ENCODE measurements at regions not wholly inside any gene's neighbourhood (a gene's known extent, or its start where the extent isn't known, plus 50 kb on each side); places are given as distances from the start of the nearest gene placed in this dataset.

DNA sequence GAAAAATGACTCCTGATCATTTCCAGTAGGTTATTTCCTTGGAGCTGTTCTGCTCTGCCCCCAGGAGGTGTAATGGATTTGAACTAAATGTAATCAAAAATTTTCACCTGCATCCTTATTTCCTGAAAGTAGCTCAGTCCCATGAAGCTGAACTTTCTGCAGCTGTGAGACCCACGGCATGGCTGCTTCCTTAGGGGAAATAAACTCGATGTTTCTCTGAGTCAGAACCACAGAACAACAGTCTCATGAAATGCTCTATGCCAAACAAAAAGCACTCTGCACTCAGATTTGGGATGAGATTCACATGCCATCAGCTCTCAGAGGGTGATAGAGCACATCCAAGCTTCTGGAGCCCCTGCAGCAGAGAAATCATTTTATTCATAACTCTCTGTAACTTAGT is 224.1 kb upstream of the PLEKHG7 start:
- Histone ChIP-seq H3K79me2 (ENCODE audit: low read length) (no peaks in the 10 kb centered on the region), H3K9ac (ENCODE audit: low read length) (no peak overlapping the region), H3K27ac (ENCODE audit: low read length) (no peak overlapping the region), H3K27me3 (replicated peaks; ENCODE audit: insufficient read depth, low read length) (no peaks in the 10 kb centered on the region), H4K20me1 (ENCODE audit: insufficient read depth, low read length) (no peaks in the 10 kb centered on the region), H3K4me3 (ENCODE audit: low read length) (no peak overlapping the region), H3K4me1 (ENCODE audit: low read length) (no peaks in the 10 kb centered on the region), H3F3A (ENCODE audit: insufficient read depth, low read length) (no peaks in the 10 kb centered on the region), H3K4me2 (ENCODE audit: low read depth, low read length) (no peak overlapping the region), H3K36me3 (replicated peaks; ENCODE audit: insufficient read depth, low read length) (no peaks in the 10 kb centered on the region), H2AFZ (ENCODE audit: low read length) (no peak overlapping the region), H3K9me3 (replicated peaks; ENCODE audit: insufficient read depth, low read length) (no peaks in the 10 kb centered on the region), H3K9me2 (replicated peaks; ENCODE audit: insufficient read depth, low read length) (no peaks in the 10 kb centered on the region)
- peak; percentile 4 for DNase-seq
- no peak for TF ChIP-seq EZH2phosphoT487 (IDR thresholded peaks at IDR 0.05; ENCODE audit: low read length)
- TF ChIP-seq CTCF (IDR thresholded peaks at IDR 0.05; ENCODE audit: low read length), result no peak
- TF ChIP-seq EZH2 (optimal IDR thresholded peaks at IDR 0.05; ENCODE audit: low read depth, low read length), result no peak

DNA sequence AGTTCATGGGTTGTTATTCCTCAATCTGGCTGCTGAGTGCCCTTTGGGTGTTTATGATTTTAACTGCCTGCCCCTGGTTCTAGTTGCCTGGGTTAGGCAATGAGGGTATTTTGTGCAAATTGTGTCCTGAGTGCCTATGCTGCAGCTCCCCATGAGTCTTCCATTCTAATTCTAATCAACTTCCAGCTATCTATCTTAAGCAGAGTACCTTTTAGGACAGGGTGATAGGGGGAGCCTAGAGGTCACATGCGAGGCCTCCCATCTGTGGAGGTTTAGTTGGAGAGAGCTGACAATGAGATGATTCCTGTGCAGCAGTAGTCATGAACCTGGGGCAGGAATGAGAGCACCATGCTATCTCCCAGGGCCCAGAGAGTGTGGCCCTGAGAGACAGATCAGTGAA is 225.9 kb upstream of the PLEKHG7 start:
- Histone ChIP-seq H3F3A (ENCODE audit: insufficient read depth, low read length) (peaks cover 1% of the 10 kb centered on the region; the same call in 1 of the 2 replicates), H3K9ac (ENCODE audit: low read length) (no peak overlapping the region), H3K27me3 (replicated peaks; ENCODE audit: insufficient read depth, low read length) (no peaks in the 10 kb centered on the region), H3K4me3 (ENCODE audit: low read length) (no peak overlapping the region), H3K4me1 (ENCODE audit: low read length) (peaks cover 6% of the 10 kb centered on the region), H3K36me3 (replicated peaks; ENCODE audit: insufficient read depth, low read length) (no peaks in the 10 kb centered on the region), H4K20me1 (ENCODE audit: insufficient read depth, low read length) (no peaks in the 10 kb centered on the region), H3K9me3 (replicated peaks; ENCODE audit: insufficient read depth, low read length) (no peaks in the 10 kb centered on the region), H3K9me2 (replicated peaks; ENCODE audit: insufficient read depth, low read length) (no peaks in the 10 kb centered on the region), H3K79me2 (ENCODE audit: low read length) (no peaks in the 10 kb centered on the region), H2AFZ (ENCODE audit: low read length) (no peak overlapping the region), H3K4me2 (ENCODE audit: low read depth, low read length) (no peak overlapping the region), H3K27ac (ENCODE audit: low read length) (no peak overlapping the region)
- no peak for DNase-seq
- no peak for TF ChIP-seq EZH2 (optimal IDR thresholded peaks at IDR 0.05; ENCODE audit: low read depth, low read length)
- TF ChIP-seq CTCF (IDR thresholded peaks at IDR 0.05; ENCODE audit: low read length), result no peak

DNA sequence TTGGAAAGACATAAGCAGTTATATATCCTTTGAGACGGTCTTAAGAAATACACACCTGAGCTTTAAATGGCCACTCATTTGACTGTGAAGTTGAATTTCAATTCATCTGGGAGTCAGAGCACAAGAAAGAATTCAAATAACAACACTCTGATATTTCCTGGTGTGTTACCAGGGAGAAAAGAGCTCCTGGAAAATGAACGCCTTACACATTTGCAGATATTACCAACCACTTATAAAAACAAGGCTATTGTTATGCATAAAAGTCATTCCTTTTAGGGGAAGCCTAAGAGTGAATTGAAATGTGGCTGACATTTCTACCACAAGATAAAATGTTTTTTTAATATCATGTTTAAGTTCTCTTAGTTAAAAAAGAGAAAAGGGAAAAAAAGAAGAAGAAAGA is 229.2 kb upstream of the PLEKHG7 start:
- Histone ChIP-seq H3K4me2 (ENCODE audit: low read depth, low read length) (no peak overlapping the region), H2AFZ (ENCODE audit: low read length) (no peak overlapping the region)
- TF ChIP-seq CTCF (IDR thresholded peaks at IDR 0.05; ENCODE audit: low read length) (no peak), EZH2phosphoT487 (IDR thresholded peaks at IDR 0.05; ENCODE audit: low read length) (no peak), EZH2 (optimal IDR thresholded peaks at IDR 0.05; ENCODE audit: low read depth, low read length) (no peak)

More for the DNA sequence above, 229.2 kb upstream of the PLEKHG7 start:
- Histone ChIP-seq H3F3A (ENCODE audit: insufficient read depth, low read length) (peaks cover 8% of the 10 kb centered on the region; the same call in 1 of the 2 replicates), H3K9me2 (replicated peaks; ENCODE audit: insufficient read depth, low read length) (no peaks in the 10 kb centered on the region), H3K79me2 (ENCODE audit: low read length) (no peaks in the 10 kb centered on the region), H4K20me1 (ENCODE audit: insufficient read depth, low read length) (no peaks in the 10 kb centered on the region), H3K9ac (ENCODE audit: low read length) (no peak overlapping the region), H3K4me3 (ENCODE audit: low read length) (no peak overlapping the region), H3K27ac (ENCODE audit: low read length) (no peak overlapping the region), H3K27me3 (replicated peaks; ENCODE audit: insufficient read depth, low read length) (no peaks in the 10 kb centered on the region), H3K36me3 (replicated peaks; ENCODE audit: insufficient read depth, low read length) (no peaks in the 10 kb centered on the region), H3K4me1 (ENCODE audit: low read length) (peaks cover 35% of the 10 kb centered on the region), H3K9me3 (replicated peaks; ENCODE audit: insufficient read depth, low read length) (no peaks in the 10 kb centered on the region)
- DNase-seq, result no peak
